Keratinocyte (primary cell): ENCODE measurements at regions not wholly inside any gene's neighbourhood (a gene's known extent, or its start where the extent isn't known, plus 50 kb on each side); places are given as distances from the start of the nearest gene placed in this dataset.

ENCODE experiments used
- DNase-seq: peaks from one replicate; pipeline ENCODE4 v3.0.0-alpha.2; 2011; ENCODE audit warnings: low read depth, missing footprints, low spot score
- FAIRE-seq: peaks from 2 replicates; lab custom pipeline; 2011; peaks lifted over from hg19 to GRCh38; lab: Jason Lieb, UNC
- H2AFZ ChIP-seq: 2 replicates; pipeline ENCODE4 v1.6.0; 2012; ENCODE audit warnings: low read length, control low read depth, inconsistent platforms; ENCODE audit not compliant: control insufficient read depth
- H3K27ac ChIP-seq: 2 replicates; pipeline ENCODE4 v1.5.1; 2011; ENCODE audit warnings: low read length; ENCODE audit not compliant: control insufficient read depth, insufficient read depth
- H3K27me3 ChIP-seq: 3 replicates; pipeline ENCODE4 v1.6.0; 2011; ENCODE audit warnings: low read length; ENCODE audit not compliant: control insufficient read depth, insufficient read depth; ENCODE audit errors: extremely low read depth
- H3K36me3 ChIP-seq, 2 experiments: 2 replicates in 1 of 2; 3 replicates in 1 of 2; pipeline ENCODE4 v1.5.1; 2011; ENCODE audit warnings: low read length in 2 of 2, mild to moderate bottlenecking in 1 of 2; ENCODE audit not compliant: control insufficient read depth in 2 of 2, insufficient read depth in 2 of 2; ENCODE audit errors: extremely low read depth in 1 of 2
- H3K4me1 ChIP-seq: 3 replicates; pipeline ENCODE4 v1.5.1; 2011; ENCODE audit warnings: low read length; ENCODE audit not compliant: control insufficient read depth, insufficient read depth; ENCODE audit errors: extremely low read depth
- H3K4me2 ChIP-seq: 3 replicates; pipeline ENCODE4 v1.6.0; 2011; ENCODE audit warnings: low read depth, low read length; ENCODE audit not compliant: control insufficient read depth, insufficient read depth; ENCODE audit errors: extremely low read depth
- H3K4me3 ChIP-seq, 3 experiments: fragments of 200-600 bp in 1 of 3; sonication (generic) in 1 of 3; 2 replicates in 2 of 3; 3 replicates in 1 of 3; pipeline ENCODE4 v1.5.1; 2011 to 2016; ENCODE audit warnings: low read length in 3 of 3, mild to moderate bottlenecking in 3 of 3, control low read depth in 2 of 3, inconsistent platforms in 1 of 3, low read depth in 1 of 3, mixed read lengths in 1 of 3, mixed run types in 1 of 3, moderate library complexity in 1 of 3; ENCODE audit not compliant: control insufficient read depth in 2 of 3, insufficient read depth in 2 of 3; ENCODE audit errors: extremely low read depth in 1 of 3
- H3K79me2 ChIP-seq: 2 replicates; pipeline ENCODE4 v1.6.0; 2012; ENCODE audit warnings: low read length; ENCODE audit not compliant: control insufficient read depth, insufficient read depth
- H3K9ac ChIP-seq: 3 replicates; pipeline ENCODE4 v1.6.0; 2011; ENCODE audit warnings: low read length; ENCODE audit not compliant: control insufficient read depth, insufficient read depth; ENCODE audit errors: extremely low read depth
- H3K9me1 ChIP-seq: 3 replicates; pipeline ENCODE4 v1.6.0; 2011; ENCODE audit warnings: low read length; ENCODE audit not compliant: control insufficient read depth, insufficient read depth; ENCODE audit errors: extremely low read depth
- H3K9me3 ChIP-seq: 2 replicates; pipeline ENCODE4 v1.5.1; 2012; ENCODE audit warnings: low read depth, low read length; ENCODE audit not compliant: control insufficient read depth
- H4K20me1 ChIP-seq: 3 replicates; pipeline ENCODE4 v1.6.0; 2011; ENCODE audit warnings: low read length; ENCODE audit not compliant: control insufficient read depth, insufficient read depth; ENCODE audit errors: extremely low read depth
- CTCF ChIP-seq, 3 experiments: IDR thresholded peaks in 1 of 3; conservative IDR thresholded peaks in 1 of 3; optimal IDR thresholded peaks in 1 of 3; 2 replicates in 2 of 3; 3 replicates in 1 of 3; pipeline versions ENCODE3 to v1.5.1; 2011; ENCODE audit warnings: low read length in 3 of 3, mild to moderate bottlenecking in 3 of 3, moderate library complexity in 2 of 3, control low read depth in 1 of 3, inconsistent platforms in 1 of 3; ENCODE audit not compliant: insufficient read depth in 2 of 3; ENCODE audit errors: extremely low read depth in 1 of 3
- EZH2 ChIP-seq: IDR thresholded peaks from one replicate; pipeline ENCODE4 v1.6.1; 2012; ENCODE audit warnings: inconsistent platforms, mild to moderate bottlenecking, low read length, moderate library complexity
- dilution Hi-C: fragments of 300-500 bp; cut with MboI; formaldehyde crosslinking; loops from one replicate; pipeline ENCODE4 v1.7.0; 2020; ENCODE audit warnings: low sequenced_read_pairs; ENCODE audit not compliant: extremely low pct_ligation_motif_present

GRCh38 chr1:222034790-222035189 is 292.9 kb upstream of the DUSP10 start:
- FAIRE-seq = no peak
- no peak for DNase-seq
- H3K4me1 ChIP-seq = no peaks in the 10 kb centered on the region
- no peaks in the 10 kb centered on the region for H3K9me1 ChIP-seq
- no peak overlapping the region for H3K27ac ChIP-seq
- no peaks in the 10 kb centered on the region for H3K36me3 ChIP-seq
- no peaks in the 10 kb centered on the region for H3K27me3 ChIP-seq
- H3K4me2 ChIP-seq = no peak overlapping the region
- no peaks in the 10 kb centered on the region for H3K79me2 ChIP-seq
- no peak overlapping the region for H3K9ac ChIP-seq
- H3K9me3 ChIP-seq = no peaks in the 10 kb centered on the region
- no peak overlapping the region for H2AFZ ChIP-seq
- dilution Hi-C loops = no loop called here
- H3K4me3 ChIP-seq = no peak overlapping the region
- TF ChIP-seq CTCF (optimal IDR thresholded peaks at IDR 0.05 in 1 of 3, IDR thresholded peaks at IDR 0.05 in 1 of 3, conservative IDR thresholded peaks at IDR 0.05 in 1 of 3; ENCODE audit: extremely low read depth in 1 of 3, insufficient read depth in 2 of 3, low read length in 3 of 3) = no peak
- no peak for TF ChIP-seq EZH2
- no peaks in the 10 kb centered on the region for H4K20me1 ChIP-seq

GRCh38 chr1:222033450-222033849 is 291.6 kb upstream of the DUSP10 start:
- no peak for FAIRE-seq
- dilution Hi-C loops = no loop called here

More at GRCh38 chr1:222033450-222033849, 291.6 kb upstream of the DUSP10 start:
- TF ChIP-seq EZH2 = no peak
- no peak for TF ChIP-seq CTCF (optimal IDR thresholded peaks at IDR 0.05 in 1 of 3, IDR thresholded peaks at IDR 0.05 in 1 of 3, conservative IDR thresholded peaks at IDR 0.05 in 1 of 3; ENCODE audit: extremely low read depth in 1 of 3, insufficient read depth in 2 of 3, low read length in 3 of 3)
- Histone ChIP-seq H3K9ac (no peak overlapping the region), H3K4me3 (no peak overlapping the region), H3K27ac (no peak overlapping the region), H2AFZ (no peak overlapping the region), H4K20me1 (no peaks in the 10 kb centered on the region), H3K27me3 (no peaks in the 10 kb centered on the region), H3K79me2 (no peaks in the 10 kb centered on the region), H3K4me2 (no peak overlapping the region), H3K4me1 (no peaks in the 10 kb centered on the region), H3K36me3 (no peaks in the 10 kb centered on the region), H3K9me1 (no peaks in the 10 kb centered on the region), H3K9me3 (no peaks in the 10 kb centered on the region)
- DNase-seq = no peak
